NCI-H2171 treated with DMSO at 0.1 percent for 48 hours (cell line): ENCODE measurements at regions not wholly inside any gene's neighbourhood (a gene's known extent, or its start where the extent isn't known, plus 50 kb on each side); places are given as distances from the start of the nearest gene placed in this dataset.

Experiments
- DNase-seq: peaks from one replicate; lab custom pipeline; 2025; lab: John Stamatoyannopoulos, UW

DNA sequence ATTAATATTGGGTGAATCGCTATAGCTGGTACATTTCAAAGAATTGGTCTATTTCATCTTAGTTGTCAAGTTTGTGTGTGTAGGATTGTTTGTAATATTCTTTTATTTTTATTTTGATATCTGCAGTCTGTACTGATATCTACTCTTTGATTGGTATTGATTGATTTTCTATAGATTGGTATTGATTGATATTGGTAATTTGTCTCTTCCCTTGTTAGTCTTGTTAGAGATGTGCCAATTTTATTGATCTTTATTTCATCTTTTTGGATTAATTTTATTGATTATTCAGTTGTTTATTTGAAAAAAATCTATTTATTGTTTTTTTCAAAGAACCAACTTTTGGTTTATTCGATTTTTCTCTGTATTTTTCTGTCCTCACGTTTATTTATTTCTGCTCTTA lies 61.4 kb downstream of the TM2D3 start:
- DNase-seq, result no peak

GRCh38 chr15:101583284-101583683 lies 68.9 kb downstream of the TM2D3 start:
- DNase-seq, result no peak

DNA sequence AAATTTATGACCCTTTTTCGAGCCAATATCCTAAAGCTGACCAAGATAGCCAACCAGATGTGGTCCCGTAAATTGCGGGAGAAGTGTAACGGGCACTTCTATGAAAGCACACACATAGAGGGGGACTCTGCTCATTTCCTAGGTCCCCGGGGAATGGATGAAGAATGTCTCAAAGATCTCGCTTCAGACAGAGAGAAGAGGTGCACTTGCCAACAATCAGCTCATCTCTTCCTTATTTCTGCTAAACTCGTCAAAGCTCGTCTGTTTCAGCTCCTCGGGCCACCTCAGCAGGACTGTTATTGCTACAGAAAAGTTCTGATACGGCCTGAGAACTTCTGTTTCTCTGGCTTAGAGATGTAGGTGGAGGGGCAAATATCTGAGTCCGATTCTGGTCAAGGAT lies 71.8 kb downstream of the TM2D3 start:
- DNase-seq, result no peak

DNA sequence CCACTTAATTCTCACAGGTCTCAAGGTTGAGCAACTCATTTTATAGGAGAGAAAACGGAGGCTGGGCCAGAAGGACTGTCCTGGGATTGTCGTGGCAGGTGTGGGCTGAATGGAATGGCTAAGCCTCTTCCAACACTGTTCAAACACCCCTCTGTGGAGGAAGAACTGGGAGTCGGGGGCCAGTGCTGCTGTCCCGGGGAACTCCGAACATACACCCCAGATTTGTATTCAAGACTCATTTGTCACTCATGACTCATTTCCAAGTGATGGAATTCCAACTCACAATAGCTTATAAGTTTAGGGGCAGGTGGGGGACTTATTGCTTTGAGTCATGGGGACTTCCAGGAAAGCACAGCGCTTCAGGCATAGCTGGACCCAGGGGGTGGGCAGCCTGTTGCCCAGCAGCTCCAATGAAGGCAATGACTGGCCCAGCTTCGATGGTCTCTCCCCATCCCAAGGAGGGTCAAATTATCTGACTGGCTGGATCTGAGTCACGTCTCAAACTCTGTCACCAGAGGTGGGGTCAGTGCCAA lies 72.5 kb downstream of the TM2D3 start:
- no peak for DNase-seq

- peak; percentile 4 for DNase-seq
Measured at GRCh38 chr15:101578443-101578894, 73.7 kb downstream of the TM2D3 start.

GRCh38 chr15:101573951-101574350 lies 78.2 kb downstream of the TM2D3 start:
- DNase-seq, result no peak

- no peak for DNase-seq
Measured at GRCh38 chr15:101570241-101570640, 80.7 kb upstream of the PCSK6 start.

GRCh38 chr15:101568821-101569555 lies 79.5 kb upstream of the PCSK6 start:
- DNase-seq, result no peak

DNA sequence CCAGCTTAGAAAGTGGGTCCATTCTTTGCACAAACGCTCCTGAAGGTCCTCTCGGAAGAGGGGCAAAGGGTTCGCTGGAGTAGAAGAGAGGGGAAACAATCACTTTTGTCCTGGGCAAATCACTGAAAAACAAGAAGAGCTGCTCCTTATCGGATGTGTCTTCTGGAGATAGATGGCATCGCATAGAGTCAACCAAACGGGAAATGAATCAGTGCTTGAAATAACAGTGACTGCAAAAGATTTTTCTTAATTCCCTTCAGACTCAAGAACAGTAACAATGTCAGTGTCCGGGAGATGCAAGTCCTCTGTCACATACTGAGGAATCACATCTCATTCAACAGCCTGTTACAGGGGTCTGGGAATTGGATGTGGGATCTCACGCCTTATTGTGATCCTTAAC lies 78.8 kb upstream of the PCSK6 start:
- DNase-seq, result no peak

GRCh38 chr15:101566748-101567488 lies 77.4 kb upstream of the PCSK6 start:
- no peak for DNase-seq

GRCh38 chr15:101565377-101565776 lies 75.9 kb upstream of the PCSK6 start:
- DNase-seq, result no peak

GRCh38 chr15:101563176-101563796 lies 73.8 kb upstream of the PCSK6 start:
- DNase-seq, result no peak

GRCh38 chr15:101562428-101563059 lies 73.0 kb upstream of the PCSK6 start:
- DNase-seq, result no peak

GRCh38 chr15:101561584-101561906 lies 72.0 kb upstream of the PCSK6 start:
- no peak for DNase-seq

GRCh38 chr15:101560722-101561583 lies 71.4 kb upstream of the PCSK6 start:
- no peak for DNase-seq

GRCh38 chr15:101559952-101560351 lies 70.4 kb upstream of the PCSK6 start:
- no peak for DNase-seq

DNA sequence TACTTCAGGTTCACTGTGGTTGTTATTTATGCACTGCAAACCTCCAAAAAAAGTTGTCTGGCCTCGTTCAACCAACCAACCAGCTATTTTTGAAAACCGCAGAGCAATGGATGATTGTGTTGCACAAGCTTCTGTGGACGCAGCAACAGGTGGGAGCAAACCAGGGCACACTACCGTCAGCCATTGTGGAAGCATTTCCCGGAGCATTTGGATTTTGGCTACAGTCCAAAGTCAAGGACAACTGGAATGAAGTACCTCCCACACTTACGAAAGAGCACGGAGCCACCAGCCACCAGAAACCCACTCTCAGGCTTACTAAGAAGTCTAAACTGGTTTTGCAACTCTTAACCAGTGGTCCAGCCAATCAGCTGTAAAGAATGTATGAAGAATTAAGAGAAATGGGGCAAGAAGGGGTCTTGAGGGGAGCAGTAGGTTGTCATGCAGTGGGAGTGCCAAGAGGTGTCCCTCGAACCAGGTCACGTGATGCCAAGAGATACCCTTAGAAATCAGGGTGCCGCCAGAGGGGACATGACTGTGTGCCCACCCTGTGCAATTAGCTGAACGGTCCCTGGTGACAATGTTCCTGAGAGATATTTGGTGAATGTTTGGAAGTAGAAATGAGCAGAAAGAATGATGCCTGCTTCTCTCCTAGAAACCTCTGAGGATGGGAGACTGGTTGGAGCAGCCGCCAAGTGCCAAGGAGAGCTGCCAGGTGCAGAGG lies 68.9 kb upstream of the PCSK6 start:
- no peak for DNase-seq

- DNase-seq, result no peak
Measured at GRCh38 chr15:101556273-101556672, 66.8 kb upstream of the PCSK6 start.

GRCh38 chr15:101554115-101554915 lies 64.8 kb upstream of the PCSK6 start:
- no peak for DNase-seq
